Heart left ventricle (tissue), 13 donors: ENCODE measurements at regions not wholly inside any gene's neighbourhood (a gene's known extent, or its start where the extent isn't known, plus 50 kb on each side); places are given as distances from the start of the nearest gene placed in this dataset.

Source experiments
- CTCF ChIP-seq, 12 donors: fragments of 200-600 bp; sonication (generic) in 4 of 12; IDR thresholded peaks; one replicate each; pipeline versions ENCODE4 v1.5.0 to v1.8.0; 2018 to 2022; ENCODE audit warnings: antibody characterized with exemption in 12 of 12, mild to moderate bottlenecking in 5 of 12
- POLR2A ChIP-seq, 2 donors: fragments of 450-650 bp; IDR thresholded peaks; one replicate each; pipeline ENCODE4 v1.6.1; 2017; ENCODE audit warnings: antibody characterized with exemption in 2 of 2, mild to moderate bottlenecking in 2 of 2, moderate library complexity in 2 of 2
- donor health status: ischemic (EF 13 %, LVEDD 7.1; RV severe dilation, severe dysfunction).
- donor health status: DM: no; HTN: yes; CAD: no.
- donor health status: DM: no; HTN: no; CAD: no.
- donor health status: ischemic (EF 25% LVEDD 6.9; RV normal size, moderate dysfunction).
- donor health status: ischemic (EF 25% LVEDD 5.7; RV mildly dilated, moderate dysfunction).
- donor health status: ischemic (EF 35%, LVEDD 5.7; RV mildly dilated, moderate dysfunction).
- donor health status: nonischemic (EF 11% LVEDD 7.7; RV severe dilation, severe dysfunction).
- donor health status: DM: yes; HTN: yes; CAD: no.
- donor health status: PGD.
- donor health status: ischemic (EF 29% LVEDD 5.4; RV normal size, mild dysfunction).
- donor health status: nonischemic (EF 23%, LVEDD 6.1; RV moderate dilation, normal function).

GRCh38 chr11:69356703-69357457, 62.9 kb downstream of the MYEOV start:
- no peak for TF ChIP-seq CTCF (IDR thresholded peaks at IDR 0.05)
- no peak for TF ChIP-seq POLR2A (IDR thresholded peaks at IDR 0.05)
